ENCODE measurements at regions not wholly inside any gene's neighbourhood (a gene's known extent, or its start where the extent isn't known, plus 50 kb on each side); places are given as distances from the start of the nearest gene placed in this dataset.

DNA sequence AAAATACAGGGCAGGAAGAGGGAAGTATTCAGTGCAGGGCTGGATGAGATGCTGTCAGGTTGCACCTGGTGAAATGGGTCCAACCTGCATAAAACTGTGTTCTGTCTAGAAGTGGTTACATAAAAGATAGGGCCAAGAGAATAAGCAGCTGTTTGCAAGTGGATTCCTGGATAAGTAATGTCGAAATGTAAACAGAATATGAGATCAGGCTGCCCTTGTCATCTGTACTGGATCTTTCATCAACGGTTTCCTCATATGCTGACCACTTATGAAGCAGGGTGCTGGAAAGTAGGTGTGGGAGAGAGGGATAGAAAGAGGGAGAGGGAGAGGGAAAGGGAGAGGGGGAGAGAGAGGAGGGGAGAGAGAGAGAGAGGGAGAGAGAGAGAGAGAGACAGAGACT lies 349.8 kb upstream of the CPEB2 start:
- Histone ChIP-seq H3K36me3 (ENCODE audit: control insufficient read depth in 2 of 4, insufficient read depth in 4 of 4, low read length in 3 of 4) (no peaks in the 10 kb centered on the region), H3K23ac (ENCODE audit: insufficient read length) (no peak overlapping the region), H3K27ac (ENCODE audit: low read depth, low read length) (no peak overlapping the region), H4K20me1 (replicated peaks in 1 of 2; ENCODE audit: control insufficient read depth in 1 of 2, insufficient read depth in 2 of 2, low read length in 2 of 2) (no peaks in the 10 kb centered on the region), H2BK15ac (ENCODE audit: low read length) (no peak overlapping the region), H3K4me2 (ENCODE audit: insufficient read depth in 1 of 2, low read depth in 2 of 2, low read length in 2 of 2) (no peak overlapping the region), H3K79me2 (ENCODE audit: control insufficient read depth in 1 of 2, insufficient read depth in 2 of 2, low read length in 2 of 2) (no peaks in the 10 kb centered on the region), H3K4me1 (replicated peaks in 1 of 4; ENCODE audit: control insufficient read depth in 3 of 4, insufficient read depth in 4 of 4, low read length in 3 of 4) (no peaks in the 10 kb centered on the region), H4K5ac (ENCODE audit: insufficient read length, low read depth, low read length) (no peak overlapping the region), H3K23me2 (ENCODE audit: low read depth, low read length) (no peaks in the 10 kb centered on the region), H2BK5ac (ENCODE audit: low read depth, low read length) (no peak overlapping the region), H2AFZ (ENCODE audit: low read length) (no peak overlapping the region), H2BK120ac (replicated peaks; ENCODE audit: low read depth, low read length) (no peak overlapping the region), H4K91ac (replicated peaks; ENCODE audit: insufficient read length, low read length) (no peak overlapping the region), H3K4me3 (ENCODE audit: extremely low read depth in 1 of 4, insufficient read depth in 2 of 4, low read depth in 3 of 4, low read length in 4 of 4) (no peak overlapping the region), H3K4ac (replicated peaks; ENCODE audit: insufficient read length, low read depth, low read length) (no peak overlapping the region), H3K14ac (ENCODE audit: insufficient read length) (no peak overlapping the region), H3K56ac (replicated peaks; ENCODE audit: insufficient read length, low read depth, low read length) (no peak overlapping the region), H2BK20ac (ENCODE audit: low read length) (no peak overlapping the region), H3K18ac (ENCODE audit: extremely low read depth, low read length) (no peak overlapping the region), H3K27me3 (replicated peaks in 1 of 4; ENCODE audit: control insufficient read depth in 3 of 4, extremely low read depth in 1 of 4, insufficient read depth in 3 of 4, low read length in 3 of 4) (no peaks in the 10 kb centered on the region), H4K8ac (ENCODE audit: extremely low read depth, insufficient read depth, low read length) (no peak overlapping the region), H3K9me3 (ENCODE audit: insufficient read depth in 2 of 2, low read depth in 1 of 2, low read length in 1 of 2) (no peaks in the 10 kb centered on the region), H2BK12ac (ENCODE audit: low read depth, low read length) (no peak overlapping the region), H3K9ac (replicated peaks in 1 of 4; ENCODE audit: extremely low read depth in 1 of 4, low read depth in 3 of 4, low read length in 3 of 4) (no peak overlapping the region), H2AK5ac (ENCODE audit: low read depth, low read length) (no peak overlapping the region), H3K79me1 (ENCODE audit: low read depth, low read length) (no peaks in the 10 kb centered on the region)
- FAIRE-seq (no peak), DNase-seq (ENCODE audit: low read depth in 1 of 2, low spot score in 2 of 2) (no peak)
- 96% methylated on average over 2 of the region's 2 CpGs; no CpG with 5 or more reads in 1 of the 2 experiments for WGBS, 2 experiments (ENCODE audit: extremely low coverage in 1 of 2, insufficient coverage in 1 of 2, insufficient read length in 1 of 2, insufficient replicate concordance in 2 of 2, low coverage in 1 of 2, low lambda C conversion rate in 2 of 2, missing lambda C conversion rate in 1 of 2)
- ChIA-PET POLR2A (ENCODE audit: partially characterized antibody) (no interaction called here), CTCF (ENCODE audit: partially characterized antibody) (no interaction called here)
- TF ChIP-seq TCF12 (IDR thresholded peaks at IDR 0.05; ENCODE audit: low read depth, low read length) (no peak), TEAD4 (IDR thresholded peaks at IDR 0.05; ENCODE audit: low read depth, low read length) (no peak), JUN (IDR thresholded peaks at IDR 0.05; ENCODE audit: low read depth, low read length) (no peak), HDAC6 (IDR thresholded peaks at IDR 0.05; ENCODE audit: low read depth, low read length) (no peak), HDAC2 (IDR thresholded peaks at IDR 0.05; ENCODE audit: borderline replicate concordance in 1 of 2, low read depth in 2 of 2, low read length in 2 of 2) (no peak), SP4 (IDR thresholded peaks at IDR 0.05; ENCODE audit: low read length) (no peak), SIX5 (IDR thresholded peaks at IDR 0.05; ENCODE audit: low read depth, low read length) (no peak), EGR1 (IDR thresholded peaks at IDR 0.05; ENCODE audit: borderline replicate concordance, low read depth, low read length) (no peak), BRCA1 (IDR thresholded peaks at IDR 0.05; ENCODE audit: low read depth, low read length) (no peak), SAP30 (IDR thresholded peaks at IDR 0.05; ENCODE audit: insufficient read depth, insufficient replicate concordance, low read length) (no peak)
- TF ChIP-seq, protein P1, sequence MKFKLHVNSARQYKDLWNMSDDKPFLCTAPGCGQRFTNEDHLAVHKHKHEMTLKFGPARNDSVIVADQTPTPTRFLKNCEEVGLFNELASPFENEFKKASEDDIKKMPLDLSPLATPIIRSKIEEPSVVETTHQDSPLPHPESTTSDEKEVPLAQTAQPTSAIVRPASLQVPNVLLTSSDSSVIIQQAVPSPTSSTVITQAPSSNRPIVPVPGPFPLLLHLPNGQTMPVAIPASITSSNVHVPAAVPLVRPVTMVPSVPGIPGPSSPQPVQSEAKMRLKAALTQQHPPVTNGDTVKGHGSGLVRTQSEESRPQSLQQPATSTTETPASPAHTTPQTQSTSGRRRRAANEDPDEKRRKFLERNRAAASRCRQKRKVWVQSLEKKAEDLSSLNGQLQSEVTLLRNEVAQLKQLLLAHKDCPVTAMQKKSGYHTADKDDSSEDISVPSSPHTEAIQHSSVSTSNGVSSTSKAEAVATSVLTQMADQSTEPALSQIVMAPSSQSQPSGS (IDR thresholded peaks at IDR 0.05; ENCODE audit: low read length), result no peak
- TF ChIP-seq, protein P2, sequence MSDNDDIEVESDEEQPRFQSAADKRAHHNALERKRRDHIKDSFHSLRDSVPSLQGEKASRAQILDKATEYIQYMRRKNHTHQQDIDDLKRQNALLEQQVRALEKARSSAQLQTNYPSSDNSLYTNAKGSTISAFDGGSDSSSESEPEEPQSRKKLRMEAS (IDR thresholded peaks at IDR 0.05), result no peak
- TF ChIP-seq, protein P3, sequence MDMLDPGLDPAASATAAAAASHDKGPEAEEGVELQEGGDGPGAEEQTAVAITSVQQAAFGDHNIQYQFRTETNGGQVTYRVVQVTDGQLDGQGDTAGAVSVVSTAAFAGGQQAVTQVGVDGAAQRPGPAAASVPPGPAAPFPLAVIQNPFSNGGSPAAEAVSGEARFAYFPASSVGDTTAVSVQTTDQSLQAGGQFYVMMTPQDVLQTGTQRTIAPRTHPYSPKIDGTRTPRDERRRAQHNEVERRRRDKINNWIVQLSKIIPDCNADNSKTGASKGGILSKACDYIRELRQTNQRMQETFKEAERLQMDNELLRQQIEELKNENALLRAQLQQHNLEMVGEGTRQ (IDR thresholded peaks at IDR 0.05; ENCODE audit: low read length), result no peak

All from H1 (cell line).